ENCODE measurements at regions not wholly inside any gene's neighbourhood (a gene's known extent, or its start where the extent isn't known, plus 50 kb on each side); places are given as distances from the start of the nearest gene placed in this dataset.
A peak's percentile ranks its signal among the peaks of the same experiment; 100 is the strongest.

DNA sequence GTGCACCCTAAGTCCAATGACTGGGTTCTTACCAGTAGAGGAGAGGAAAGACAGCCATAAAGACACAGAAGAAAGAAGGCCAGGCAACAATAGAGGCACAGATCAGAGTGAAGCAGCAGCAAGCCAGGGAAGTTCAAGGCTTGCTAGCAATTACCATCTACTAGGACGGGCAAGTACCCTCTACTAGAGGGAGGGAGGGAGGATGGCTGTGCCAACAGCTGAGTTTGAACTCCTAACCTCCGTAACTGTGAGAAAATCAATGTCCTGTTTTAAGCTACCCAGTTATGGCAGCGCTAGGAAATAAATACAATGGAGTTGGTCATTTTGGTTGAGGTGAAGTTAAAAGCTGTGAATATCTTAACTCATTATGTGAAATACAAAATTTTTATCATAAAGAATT lies 991.8 kb upstream of the CTNND2 start (continued):
- TF ChIP-seq OVOL2 (CRISPR knock-in tag; IDR thresholded peaks at IDR 0.05; ENCODE audit: borderline replicate concordance), result no peak

GRCh38 chr5:12885018-12885417 lies 980.8 kb upstream of the CTNND2 start:
- H3K4me1 Mint-ChIP-seq, result peaks cover 6% of the 10 kb centered on the region
- H3K9me3 Mint-ChIP-seq, result no peaks in the 10 kb centered on the region
- ATAC-seq, result no peak
- ChIA-PET CTCF (no interaction called here), POLR2A (interaction anchor here (1.0 kb wide), 1 partner anchor 223 kb away, joined by 4 read pairs; no protein-coding TSS in a partner anchor)
- no peak overlapping the region for H3K27ac Mint-ChIP-seq
- H3K36me3 Mint-ChIP-seq, result no peaks in the 10 kb centered on the region
- TF ChIP-seq, protein P1, sequence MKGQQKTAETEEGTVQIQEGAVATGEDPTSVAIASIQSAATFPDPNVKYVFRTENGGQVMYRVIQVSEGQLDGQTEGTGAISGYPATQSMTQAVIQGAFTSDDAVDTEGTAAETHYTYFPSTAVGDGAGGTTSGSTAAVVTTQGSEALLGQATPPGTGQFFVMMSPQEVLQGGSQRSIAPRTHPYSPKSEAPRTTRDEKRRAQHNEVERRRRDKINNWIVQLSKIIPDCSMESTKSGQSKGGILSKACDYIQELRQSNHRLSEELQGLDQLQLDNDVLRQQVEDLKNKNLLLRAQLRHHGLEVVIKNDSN (CRISPR knock-in tag; IDR thresholded peaks at IDR 0.05), result no peak
- no peak for TF ChIP-seq NR1H2 (CRISPR knock-in tag; IDR thresholded peaks at IDR 0.05)
- TF ChIP-seq ZNF396 (CRISPR knock-in tag; IDR thresholded peaks at IDR 0.05; ENCODE audit: borderline replicate concordance), result no peak
- no peak for TF ChIP-seq NFYB (CRISPR knock-in tag; conservative IDR thresholded peaks at IDR 0.05; ENCODE audit: low read depth)
- no peak for DNase-seq (ENCODE audit: low spot score)
- no peaks in the 10 kb centered on the region for H3K27me3 Mint-ChIP-seq (ENCODE audit: low read depth)
- no peak overlapping the region for H3K4me3 Mint-ChIP-seq

DNA sequence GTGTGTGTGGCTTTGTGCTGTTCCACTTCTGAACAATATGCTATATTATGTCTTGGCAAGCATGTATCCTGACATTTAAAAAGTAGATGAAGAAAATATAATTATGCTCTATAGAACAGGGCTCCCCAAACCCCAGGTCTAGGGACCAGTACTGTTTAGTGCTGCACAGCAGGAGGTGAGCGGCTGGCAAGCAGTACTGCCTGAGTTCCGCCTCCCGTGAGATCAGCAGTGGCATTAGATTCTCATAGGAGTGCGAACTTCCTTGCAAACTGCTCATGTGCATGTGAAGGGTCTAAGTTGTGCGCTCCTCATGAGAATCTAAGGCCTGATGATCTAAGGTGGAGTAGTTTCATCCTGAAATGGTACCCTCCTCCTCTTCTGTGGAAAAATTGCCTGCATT lies 979.1 kb upstream of the CTNND2 start:
- no peaks in the 10 kb centered on the region for H3K27me3 Mint-ChIP-seq (ENCODE audit: low read depth)
- TF ChIP-seq JUN (CRISPR knock-in tag; IDR thresholded peaks at IDR 0.05), result no peak
- TF ChIP-seq ARID4B (CRISPR knock-in tag; IDR thresholded peaks at IDR 0.05; ENCODE audit: borderline replicate concordance), result no peak
- no peak for TF ChIP-seq ELF4 (CRISPR knock-in tag; IDR thresholded peaks at IDR 0.05; ENCODE audit: low read depth)
- TF ChIP-seq ATF2 (CRISPR knock-in tag; IDR thresholded peaks at IDR 0.05; ENCODE audit: borderline replicate concordance, low read depth), result no peak
- TF ChIP-seq GRHL2 (CRISPR knock-in tag; IDR thresholded peaks at IDR 0.05; ENCODE audit: insufficient replicate concordance, severe bottlenecking), result no peak
- no peak for TF ChIP-seq MYBL2 (CRISPR knock-in tag; IDR thresholded peaks at IDR 0.05)
- no peaks in the 10 kb centered on the region for H3K9me3 Mint-ChIP-seq
- no peak overlapping the region for H3K27ac Mint-ChIP-seq
- ATAC-seq (peak; percentile 86), DNase-seq (ENCODE audit: low spot score) (peak; percentile 47)
- no peaks in the 10 kb centered on the region for H3K36me3 Mint-ChIP-seq
- ChIA-PET POLR2A (no interaction called here), CTCF (no interaction called here)
- H3K4me1 Mint-ChIP-seq, result peaks cover 6% of the 10 kb centered on the region
- H3K4me3 Mint-ChIP-seq, result no peak overlapping the region

DNA sequence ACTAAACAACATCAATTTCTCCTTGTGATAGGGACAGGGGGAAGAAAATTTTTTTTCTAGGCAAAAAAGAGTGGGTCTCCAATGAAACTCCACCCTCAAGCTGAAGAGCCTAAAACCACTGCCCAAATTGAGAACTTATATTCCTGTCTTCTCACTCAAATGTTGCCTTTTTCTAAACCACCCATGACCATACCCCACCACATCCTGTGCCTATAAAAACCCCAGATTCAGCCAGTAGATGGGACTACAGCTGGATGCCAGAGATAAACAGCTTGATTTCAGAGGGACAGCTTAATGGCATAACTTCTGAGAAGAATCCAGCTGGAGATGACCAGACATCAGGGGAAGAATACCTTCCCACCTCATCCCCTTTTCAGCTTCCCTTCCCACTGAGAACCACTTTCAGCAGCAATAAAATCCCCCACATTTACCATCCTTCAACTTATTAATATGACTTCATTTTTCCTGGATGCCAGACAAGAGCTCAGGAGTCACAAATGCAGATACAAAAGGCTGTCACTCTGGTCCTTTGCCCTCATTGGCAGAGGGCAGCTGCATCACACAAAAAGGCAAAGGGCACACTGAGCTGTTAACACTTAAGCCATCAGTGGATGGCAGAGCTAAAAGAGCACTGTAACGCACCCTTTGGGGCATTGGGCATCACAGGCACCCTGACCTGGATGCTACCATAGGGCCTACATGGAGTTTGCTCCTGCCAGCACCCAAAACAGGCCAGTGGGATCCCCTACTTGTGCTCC lies 972.5 kb upstream of the CTNND2 start:
- CTCF ChIA-PET, result no interaction called here
- H3K27ac Mint-ChIP-seq, result no peak overlapping the region
- DNase-seq (ENCODE audit: low spot score) (no peak), ATAC-seq (no peak)
- no peak for TF ChIP-seq NFYB (CRISPR knock-in tag; conservative IDR thresholded peaks at IDR 0.05; ENCODE audit: low read depth)
- no peak for TF ChIP-seq MXD4 (CRISPR knock-in tag; IDR thresholded peaks at IDR 0.05; ENCODE audit: borderline replicate concordance)
- no peak for TF ChIP-seq RORB (CRISPR knock-in tag; IDR thresholded peaks at IDR 0.05)
- no peak for TF ChIP-seq PRRX2 (CRISPR knock-in tag; IDR thresholded peaks at IDR 0.05)
- no peak for TF ChIP-seq HMGA2 (CRISPR knock-in tag; IDR thresholded peaks at IDR 0.05)
- TF ChIP-seq, protein P2, sequence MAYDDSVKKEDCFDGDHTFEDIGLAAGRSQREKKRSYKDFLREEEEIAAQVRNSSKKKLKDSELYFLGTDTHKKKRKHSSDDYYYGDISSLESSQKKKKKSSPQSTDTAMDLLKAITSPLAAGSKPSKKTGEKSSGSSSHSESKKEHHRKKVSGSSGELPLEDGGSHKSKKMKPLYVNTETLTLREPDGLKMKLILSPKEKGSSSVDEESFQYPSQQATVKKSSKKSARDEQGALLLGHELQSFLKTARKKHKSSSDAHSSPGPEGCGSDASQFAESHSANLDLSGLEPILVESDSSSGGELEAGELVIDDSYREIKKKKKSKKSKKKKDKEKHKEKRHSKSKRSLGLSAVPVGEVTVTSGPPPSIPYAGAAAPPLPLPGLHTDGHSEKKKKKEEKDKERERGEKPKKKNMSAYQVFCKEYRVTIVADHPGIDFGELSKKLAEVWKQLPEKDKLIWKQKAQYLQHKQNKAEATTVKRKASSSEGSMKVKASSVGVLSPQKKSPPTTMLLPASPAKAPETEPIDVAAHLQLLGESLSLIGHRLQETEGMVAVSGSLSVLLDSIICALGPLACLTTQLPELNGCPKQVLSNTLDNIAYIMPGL (CRISPR knock-in tag; IDR thresholded peaks at IDR 0.05), result no peak
- H3K9me3 Mint-ChIP-seq, result peaks cover 33% of the 10 kb centered on the region
- no peaks in the 10 kb centered on the region for H3K4me1 Mint-ChIP-seq
- H3K27me3 Mint-ChIP-seq (ENCODE audit: low read depth), result no peaks in the 10 kb centered on the region
- no peak overlapping the region for H3K4me3 Mint-ChIP-seq
- peaks cover 13% of the 10 kb centered on the region for H3K36me3 Mint-ChIP-seq
- POLR2A ChIA-PET, result no interaction called here

Data from WTC11 (cell line).